ENCODE measurements at regions not wholly inside any gene's neighbourhood (a gene's known extent, or its start where the extent isn't known, plus 50 kb on each side); places are given as distances from the start of the nearest gene placed in this dataset.

- DNase-seq (ENCODE audit: low read depth): no peak
Measured at GRCh38 chr13:91134803-91135184, 212.7 kb upstream of the MIR17HG start.

- no peak for DNase-seq (ENCODE audit: low read depth)
Measured at GRCh38 chr13:91135376-91135775, 212.1 kb upstream of the MIR17HG start.

- no peak for DNase-seq (ENCODE audit: low read depth)
Measured at GRCh38 chr13:91135968-91136367, 211.5 kb upstream of the MIR17HG start.

GRCh38 chr13:91136806-91137205 lies 210.7 kb upstream of the MIR17HG start:
- DNase-seq (ENCODE audit: low read depth): no peak

GRCh38 chr13:91139232-91139631 lies 208.3 kb upstream of the MIR17HG start:
- no peak for DNase-seq (ENCODE audit: low read depth)

- DNase-seq (ENCODE audit: low read depth): no peak
Measured at GRCh38 chr13:91141543-91142061, 205.9 kb upstream of the MIR17HG start.

- DNase-seq (ENCODE audit: low read depth): peak; percentile 56
Measured at GRCh38 chr13:91142572-91142971, 204.9 kb upstream of the MIR17HG start.

GRCh38 chr13:91144054-91144453 lies 203.4 kb upstream of the MIR17HG start:
- DNase-seq (ENCODE audit: low read depth): no peak

GRCh38 chr13:91144486-91144885 lies 203.0 kb upstream of the MIR17HG start:
- DNase-seq (ENCODE audit: low read depth): no peak

- no peak for DNase-seq (ENCODE audit: low read depth)
Measured at GRCh38 chr13:91145571-91146205, 201.8 kb upstream of the MIR17HG start.

GRCh38 chr13:91146601-91147000 lies 200.9 kb upstream of the MIR17HG start:
- no peak for DNase-seq (ENCODE audit: low read depth)

GRCh38 chr13:91148098-91148497 lies 199.4 kb upstream of the MIR17HG start:
- DNase-seq (ENCODE audit: low read depth): no peak

- DNase-seq (ENCODE audit: low read depth): no peak
Measured at GRCh38 chr13:91151921-91152320, 195.6 kb upstream of the MIR17HG start.

GRCh38 chr13:91153372-91153771 lies 194.1 kb upstream of the MIR17HG start:
- no peak for DNase-seq (ENCODE audit: low read depth)

GRCh38 chr13:91154558-91155353 lies 192.7 kb upstream of the MIR17HG start:
- DNase-seq (ENCODE audit: low read depth): peak; percentile 21

GRCh38 chr13:91155512-91156114 lies 191.9 kb upstream of the MIR17HG start:
- no peak for DNase-seq (ENCODE audit: low read depth)

- no peak for DNase-seq (ENCODE audit: low read depth)
Measured at GRCh38 chr13:91157273-91158016, 190.0 kb upstream of the MIR17HG start.

- DNase-seq (ENCODE audit: low read depth): peak; percentile 4
Measured at GRCh38 chr13:91158017-91158395, 189.5 kb upstream of the MIR17HG start.

- peak; percentile 6 for DNase-seq (ENCODE audit: low read depth)
Measured at GRCh38 chr13:91162180-91162579, 185.3 kb upstream of the MIR17HG start.

GRCh38 chr13:91162589-91162988 lies 184.9 kb upstream of the MIR17HG start:
- no peak for DNase-seq (ENCODE audit: low read depth)

GRCh38 chr13:91165758-91166157 lies 181.7 kb upstream of the MIR17HG start:
- no peak for DNase-seq (ENCODE audit: low read depth)

Measured in ELR (cell line).